Fibroblast of the aortic adventitia (primary cell): ENCODE measurements at regions not wholly inside any gene's neighbourhood (a gene's known extent, or its start where the extent isn't known, plus 50 kb on each side); places are given as distances from the start of the nearest gene placed in this dataset.
"Not testable (repeated sequence)": the region's sequence is repeated elsewhere in the genome, so short reads cannot be mapped to it uniquely, and the experiment has no call there.

Experiments used
- DNase-seq: peaks from one replicate; pipeline ENCODE4 v3.0.0-alpha.2; 2010; ENCODE audit warnings: low read depth
- H3K4me3 ChIP-seq: 2 replicates; pipeline ENCODE4 v1.5.1; 2011; ENCODE audit warnings: low read depth, mild to moderate bottlenecking, control low read depth, low read length, moderate library complexity
- TF ChIP-seq, protein P1 (sequence below): IDR thresholded peaks from 2 replicates; pipeline ENCODE4 v1.5.1; 2011; ENCODE audit warnings: mild to moderate bottlenecking, low read length, control low read depth, inconsistent platforms; ENCODE audit not compliant: insufficient read depth

DNA sequence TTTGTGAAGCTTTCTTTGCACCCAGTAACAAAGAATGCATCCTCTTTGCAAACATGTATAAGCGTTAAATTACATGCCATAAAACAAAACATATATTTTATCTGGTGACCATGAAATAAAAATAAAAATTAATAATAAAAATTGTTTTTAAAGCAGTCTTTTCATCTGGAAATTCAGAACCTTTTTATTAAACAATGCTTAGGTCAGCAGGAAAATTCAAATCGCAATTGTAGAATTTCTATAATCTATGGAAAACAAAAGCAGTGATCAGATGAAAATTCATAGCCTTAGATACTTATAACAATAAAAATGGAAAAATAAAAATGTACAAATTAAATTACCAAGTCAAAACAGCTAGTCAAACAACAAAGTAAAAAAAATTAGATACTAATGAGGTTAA lies 435.9 kb upstream of the CHAC2 start:
- H3K4me3 ChIP-seq = no peak overlapping the region
- TF ChIP-seq, protein P1, sequence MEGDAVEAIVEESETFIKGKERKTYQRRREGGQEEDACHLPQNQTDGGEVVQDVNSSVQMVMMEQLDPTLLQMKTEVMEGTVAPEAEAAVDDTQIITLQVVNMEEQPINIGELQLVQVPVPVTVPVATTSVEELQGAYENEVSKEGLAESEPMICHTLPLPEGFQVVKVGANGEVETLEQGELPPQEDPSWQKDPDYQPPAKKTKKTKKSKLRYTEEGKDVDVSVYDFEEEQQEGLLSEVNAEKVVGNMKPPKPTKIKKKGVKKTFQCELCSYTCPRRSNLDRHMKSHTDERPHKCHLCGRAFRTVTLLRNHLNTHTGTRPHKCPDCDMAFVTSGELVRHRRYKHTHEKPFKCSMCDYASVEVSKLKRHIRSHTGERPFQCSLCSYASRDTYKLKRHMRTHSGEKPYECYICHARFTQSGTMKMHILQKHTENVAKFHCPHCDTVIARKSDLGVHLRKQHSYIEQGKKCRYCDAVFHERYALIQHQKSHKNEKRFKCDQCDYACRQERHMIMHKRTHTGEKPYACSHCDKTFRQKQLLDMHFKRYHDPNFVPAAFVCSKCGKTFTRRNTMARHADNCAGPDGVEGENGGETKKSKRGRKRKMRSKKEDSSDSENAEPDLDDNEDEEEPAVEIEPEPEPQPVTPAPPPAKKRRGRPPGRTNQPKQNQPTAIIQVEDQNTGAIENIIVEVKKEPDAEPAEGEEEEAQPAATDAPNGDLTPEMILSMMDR = no peak
- DNase-seq = no peak

DNA sequence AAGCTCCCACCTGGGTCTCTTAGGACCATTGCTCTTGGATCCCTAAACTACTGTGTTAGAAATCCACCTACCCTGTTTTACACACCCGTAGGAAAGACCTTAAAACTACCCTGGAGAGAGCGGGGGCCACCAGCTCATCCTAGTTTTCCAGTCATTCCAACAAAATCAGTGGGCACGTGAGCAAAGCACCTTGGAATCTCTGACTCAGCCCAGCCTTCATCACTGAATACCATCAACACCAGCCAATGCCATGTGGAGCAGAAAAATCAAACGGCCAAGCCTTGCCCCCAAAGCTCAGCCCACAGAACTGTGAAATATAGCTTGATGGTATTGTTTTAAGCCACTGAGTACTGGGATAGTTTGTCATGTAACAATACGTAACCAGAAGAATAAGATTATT lies 449.7 kb upstream of the CHAC2 start:
- TF ChIP-seq, protein P1 = no peak
- no peak for DNase-seq

DNA sequence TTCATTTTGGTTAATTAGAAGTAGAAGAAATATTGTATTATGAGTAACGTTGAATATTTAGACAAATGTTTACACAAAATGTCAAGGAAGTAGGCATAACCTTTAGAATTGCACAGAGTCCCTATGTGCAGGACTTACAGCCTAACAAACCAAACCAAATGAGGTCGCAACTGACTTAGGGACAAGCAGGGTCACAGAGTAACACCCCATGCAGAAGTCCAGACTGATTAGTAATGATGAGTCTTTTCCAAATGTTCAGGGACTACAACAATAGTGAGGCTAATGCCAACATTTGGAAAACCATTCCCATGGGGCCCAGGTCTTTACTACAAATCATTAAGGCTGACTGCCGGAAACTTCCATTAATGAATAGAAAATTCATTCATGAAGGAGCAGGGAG lies 452.5 kb upstream of the CHAC2 start:
- TF ChIP-seq, protein P1 = no peak
- peak; percentile 46 for DNase-seq
- H3K4me3 ChIP-seq = no peak overlapping the region

More for the DNA sequence above, 449.7 kb upstream of the CHAC2 start:
- H3K4me3 ChIP-seq = no peak overlapping the region

DNA sequence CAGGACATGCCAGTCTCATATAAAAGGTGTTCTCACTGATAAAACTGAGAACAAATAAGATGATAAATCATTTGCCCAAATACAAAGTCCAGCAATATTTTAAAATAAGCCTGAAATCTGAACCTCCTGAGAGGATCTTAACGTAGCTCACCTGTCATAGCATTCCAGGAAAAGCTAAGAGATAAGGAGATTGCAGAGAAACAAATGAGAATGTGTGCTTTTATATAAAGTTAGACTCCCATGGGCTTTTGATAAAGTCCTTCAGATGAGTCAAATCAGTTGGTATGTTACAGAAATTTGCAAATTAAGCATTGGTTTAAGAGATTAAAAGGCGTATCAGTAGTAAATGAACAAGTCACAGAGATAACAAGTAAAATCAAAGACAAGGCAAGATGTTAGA lies 452.9 kb upstream of the CHAC2 start:
- H3K4me3 ChIP-seq = no peak overlapping the region
- TF ChIP-seq, protein P1 = no peak
- DNase-seq = peak; percentile 28

DNA sequence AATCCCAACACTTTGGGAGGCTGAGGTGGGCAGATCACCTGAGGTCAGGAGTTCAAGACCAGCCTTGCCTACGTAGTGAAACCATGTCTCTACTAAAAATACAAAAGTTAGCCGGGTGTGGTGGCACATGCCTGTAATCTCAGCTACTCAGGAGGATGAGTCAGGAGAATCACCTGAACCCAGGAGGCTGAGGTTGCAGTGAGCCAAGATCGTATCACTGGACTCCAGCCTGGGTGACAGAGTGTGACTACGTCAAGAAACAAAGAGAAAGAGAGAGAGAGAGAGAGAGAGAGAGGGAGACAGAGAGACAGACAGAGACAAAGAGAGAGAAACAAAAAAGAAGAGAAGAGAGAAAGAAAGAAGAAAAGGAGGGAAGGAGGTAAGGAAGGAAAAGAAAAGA lies 454.0 kb upstream of the CHAC2 start:
- H3K4me3 ChIP-seq, DNase-seq: not testable (repeated sequence)

DNA sequence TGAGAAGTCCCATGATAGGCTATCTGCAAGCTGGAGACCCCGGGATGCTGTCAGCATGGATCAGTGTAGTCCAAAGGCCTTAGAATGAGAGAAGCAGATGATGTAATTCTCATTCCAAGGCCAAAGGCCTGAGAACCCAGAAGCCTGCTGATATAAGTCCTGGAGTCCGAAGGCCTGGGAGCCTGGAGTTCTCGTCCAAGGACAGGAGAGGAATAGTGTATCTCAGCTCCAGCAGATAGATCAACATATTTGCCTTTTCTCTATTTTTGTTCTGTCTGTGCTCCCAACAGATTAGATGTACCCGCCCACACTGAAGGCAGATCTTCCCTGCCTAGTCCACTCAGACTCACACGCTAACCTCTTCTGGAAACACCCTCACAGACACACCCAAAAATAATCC lies 454.9 kb upstream of the CHAC2 start:
- TF ChIP-seq, protein P1 = no peak
- no peak overlapping the region for H3K4me3 ChIP-seq
- peak; percentile 41 for DNase-seq

DNA sequence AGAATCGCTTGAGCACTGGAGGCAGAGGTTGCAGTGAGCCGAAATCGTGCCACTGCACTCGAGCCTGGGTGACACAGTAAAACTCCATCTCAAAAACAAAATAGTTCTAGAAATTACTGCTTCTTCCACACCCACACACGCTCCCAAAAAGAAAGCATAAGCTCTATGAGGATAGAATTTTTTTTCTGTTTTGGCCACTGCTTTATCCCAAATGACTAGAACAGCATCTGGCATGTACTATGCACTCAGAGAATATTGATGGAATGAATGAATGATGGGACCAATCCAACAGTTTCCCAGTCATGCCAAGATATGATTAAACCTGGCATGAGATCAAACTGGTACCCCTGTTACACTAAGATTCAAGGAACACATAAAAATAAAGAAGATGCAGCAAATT lies 455.4 kb upstream of the CHAC2 start:
- no peak overlapping the region for H3K4me3 ChIP-seq
- peak; percentile 30 for DNase-seq
- TF ChIP-seq, protein P1 = no peak
